Stimulated activated CD4-positive, alpha-beta T cell treated with anti-CD3 and anti-CD28 coated beads, Interleukin-12 subunit alpha, Interleukin-12 subunit beta, amount 100 ng/mL, for 24 hours (primary cell): ENCODE measurements at regions not wholly inside any gene's neighbourhood (a gene's known extent, or its start where the extent isn't known, plus 50 kb on each side); places are given as distances from the start of the nearest gene placed in this dataset.
"Not testable (repeated sequence)": the region's sequence is repeated elsewhere in the genome, so short reads cannot be mapped to it uniquely, and the experiment has no call there.

Experiments used
- DNase-seq, 2 experiments: peaks; one replicate each; pipeline ENCODE4 v3.0.0-alpha.2; 2020; ENCODE audit warnings: low read depth in 2 of 2

DNA sequence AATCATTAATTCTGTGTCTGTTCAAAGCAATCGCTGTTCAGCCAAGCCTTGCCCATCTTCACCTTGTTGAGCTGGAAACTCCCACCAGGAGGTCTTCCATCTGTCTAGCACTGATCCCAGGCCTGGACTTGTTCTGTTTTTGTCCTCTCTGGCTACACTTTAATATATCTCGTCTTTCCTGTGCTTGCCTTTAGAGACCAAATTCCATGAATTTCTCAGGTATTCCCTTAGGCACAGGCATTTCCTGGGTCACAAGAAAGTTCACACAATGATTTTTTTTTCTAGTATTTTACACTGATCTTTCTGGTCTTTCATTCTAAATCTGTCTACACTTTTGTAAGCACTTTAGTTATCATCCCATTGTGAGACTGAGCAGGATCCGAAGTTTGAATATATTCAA is 116.4 kb upstream of the CCND2 start:
- no peak for DNase-seq

DNA sequence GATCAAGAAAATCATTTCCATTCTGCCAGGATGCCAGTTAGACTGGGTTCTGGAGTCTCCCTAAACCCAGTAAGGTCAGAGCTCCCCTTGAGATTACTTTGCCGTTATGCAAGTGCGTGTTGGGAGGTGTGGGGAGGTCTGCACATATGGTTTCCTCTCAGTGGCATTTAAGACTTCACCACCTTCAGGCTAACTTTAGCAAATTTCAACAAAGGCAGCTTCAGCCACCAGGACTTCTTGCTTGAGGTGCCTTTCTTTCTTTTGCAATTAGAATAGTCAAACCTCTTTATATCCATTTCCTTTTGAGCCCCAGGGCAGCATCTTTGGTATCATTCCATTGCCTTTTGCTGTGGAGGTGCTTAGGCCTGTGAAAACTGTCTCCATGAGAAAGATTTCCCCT is 117.2 kb upstream of the CCND2 start:
- DNase-seq = no peak

DNA sequence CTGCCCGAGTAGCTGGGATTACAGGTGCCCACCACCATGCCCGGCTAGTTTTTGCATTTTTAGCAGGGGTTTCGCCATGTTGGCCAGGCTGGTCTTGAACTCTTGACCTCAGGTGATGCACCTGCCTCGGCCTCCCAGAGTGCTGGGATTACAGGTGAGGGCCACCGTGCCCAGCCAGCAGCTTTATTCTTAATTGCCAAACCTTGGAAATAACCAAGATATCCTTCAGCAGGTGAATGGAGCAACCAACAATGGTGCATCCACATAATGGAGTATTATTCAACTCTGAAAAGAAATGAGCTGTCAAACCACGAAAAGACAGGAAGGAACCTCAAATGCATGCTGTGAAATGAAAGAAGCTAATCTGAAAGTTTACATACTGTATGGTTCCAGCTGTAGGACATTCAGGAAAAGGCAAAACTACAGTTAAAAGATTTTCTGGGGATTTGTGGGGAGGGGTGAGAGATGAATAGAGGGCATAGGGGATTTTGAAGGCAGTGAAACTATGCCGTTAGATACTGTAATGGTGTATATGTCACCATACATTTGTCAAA is 118.8 kb upstream of the CCND2 start:
- DNase-seq = no peak

DNA sequence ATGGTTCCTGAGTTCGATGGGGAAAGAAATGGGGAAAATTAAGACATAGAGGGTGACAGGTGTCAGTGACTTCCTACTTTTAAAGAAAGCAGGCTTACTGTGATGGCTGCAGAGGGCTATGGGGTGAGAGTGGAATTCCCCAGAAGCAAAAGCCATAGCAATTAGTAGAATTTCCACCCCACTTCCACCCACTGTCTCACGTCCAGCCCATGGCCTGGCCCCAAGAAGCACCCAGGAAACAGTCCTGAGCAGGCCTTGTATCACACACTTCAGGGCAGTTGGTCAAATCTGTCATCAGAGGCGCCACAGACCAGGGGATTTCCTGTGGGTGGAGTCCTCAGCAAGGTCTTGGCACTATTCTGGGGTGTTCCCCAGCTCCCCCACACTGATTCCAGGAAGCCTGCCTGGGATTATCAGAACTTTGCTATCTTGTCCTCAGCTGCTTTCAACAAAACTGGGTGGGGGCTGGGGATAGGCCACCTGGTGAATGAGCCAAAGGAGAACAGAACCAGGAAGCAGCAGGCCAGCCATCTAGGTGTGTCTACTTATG is 120.1 kb upstream of the CCND2 start:
- DNase-seq = peak; percentile 46 to 70

DNA sequence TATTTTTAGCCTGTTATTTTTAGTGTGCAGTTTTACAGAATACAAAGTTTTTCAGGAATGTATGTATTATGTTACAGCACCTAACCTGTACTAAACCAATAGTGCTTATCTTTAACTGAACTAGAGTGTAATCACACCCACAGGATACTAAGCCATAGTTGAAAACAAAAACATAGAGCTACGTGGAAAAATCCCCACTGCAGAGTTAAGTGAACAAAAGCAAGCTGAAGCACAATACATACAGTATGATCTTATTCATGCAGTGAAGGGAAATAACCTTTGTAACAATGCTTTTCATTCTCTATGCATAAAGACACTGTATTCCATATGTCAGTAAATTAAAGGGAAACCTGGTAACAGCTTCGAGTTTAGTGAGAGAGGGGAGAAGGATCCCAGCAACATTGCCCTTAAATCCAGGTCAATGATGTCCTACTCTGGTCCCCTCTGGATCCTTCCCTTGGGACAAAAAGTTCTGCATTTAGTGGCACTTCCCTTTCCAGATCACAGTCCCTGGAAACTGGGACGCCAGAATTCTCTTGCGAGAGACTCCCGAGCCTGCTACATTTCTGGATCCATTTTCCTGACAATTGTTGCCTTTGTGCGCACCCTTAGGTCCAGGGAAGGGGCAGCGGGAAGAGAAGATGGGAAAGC is 121.3 kb upstream of the CCND2 start:
- DNase-seq = no peak

DNA sequence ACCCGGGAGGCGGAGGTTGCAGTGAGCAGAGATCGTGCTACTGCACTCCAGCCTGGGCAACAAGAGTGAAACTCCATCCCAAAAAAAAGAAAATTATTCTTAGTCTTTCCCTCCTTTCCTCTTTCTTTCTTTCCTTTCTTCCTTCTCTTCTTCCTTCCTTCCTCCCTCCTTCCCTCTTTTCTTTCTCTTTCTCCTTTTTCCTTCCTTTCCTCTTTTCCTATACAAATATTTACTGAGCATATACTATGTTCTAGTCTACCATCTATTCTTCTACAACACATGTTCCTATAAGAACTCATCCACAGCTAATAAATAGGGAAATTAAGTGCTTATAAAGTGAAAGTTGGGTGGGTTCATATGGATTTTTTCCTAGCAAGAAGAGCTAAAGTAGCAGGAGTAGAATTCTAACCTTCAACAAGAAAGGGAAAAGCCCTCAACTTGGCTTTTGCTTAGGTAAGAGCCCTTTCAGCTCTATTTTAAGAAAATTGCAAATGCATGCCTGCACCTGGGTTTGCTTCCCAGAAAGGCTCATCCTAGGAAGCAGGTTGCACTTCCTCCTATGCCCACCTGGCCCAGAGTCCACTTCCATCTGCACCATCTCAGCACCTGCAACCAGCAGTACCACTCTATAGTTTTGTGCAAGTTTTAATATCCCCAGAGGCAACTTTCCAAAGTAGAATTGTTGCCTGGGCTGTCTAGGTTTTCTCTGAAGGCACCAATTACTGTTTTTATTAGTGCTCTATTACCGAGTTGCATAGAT is 122.0 kb upstream of the CCND2 start:
- DNase-seq = no peak

DNA sequence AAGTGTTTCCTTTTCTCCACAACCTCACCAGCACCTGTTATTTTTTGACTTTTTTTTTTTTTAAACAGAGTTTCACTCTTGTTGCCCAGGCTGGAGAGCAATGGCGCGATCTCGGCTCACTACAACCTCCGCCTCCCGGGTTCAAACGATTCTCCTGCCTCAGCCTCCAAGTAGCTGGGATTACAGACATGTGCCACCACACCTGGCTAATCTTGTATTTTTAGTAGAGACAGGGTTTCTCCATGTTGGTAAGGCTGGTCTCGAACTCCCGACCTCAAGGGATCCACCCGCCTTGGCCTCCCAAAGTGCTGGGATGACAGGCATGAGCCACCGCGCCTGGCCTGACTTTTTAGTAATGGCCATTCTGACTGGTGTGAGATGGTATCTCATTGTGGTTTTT is 123.2 kb upstream of the CCND2 start:
- not testable (repeated sequence) for DNase-seq

DNA sequence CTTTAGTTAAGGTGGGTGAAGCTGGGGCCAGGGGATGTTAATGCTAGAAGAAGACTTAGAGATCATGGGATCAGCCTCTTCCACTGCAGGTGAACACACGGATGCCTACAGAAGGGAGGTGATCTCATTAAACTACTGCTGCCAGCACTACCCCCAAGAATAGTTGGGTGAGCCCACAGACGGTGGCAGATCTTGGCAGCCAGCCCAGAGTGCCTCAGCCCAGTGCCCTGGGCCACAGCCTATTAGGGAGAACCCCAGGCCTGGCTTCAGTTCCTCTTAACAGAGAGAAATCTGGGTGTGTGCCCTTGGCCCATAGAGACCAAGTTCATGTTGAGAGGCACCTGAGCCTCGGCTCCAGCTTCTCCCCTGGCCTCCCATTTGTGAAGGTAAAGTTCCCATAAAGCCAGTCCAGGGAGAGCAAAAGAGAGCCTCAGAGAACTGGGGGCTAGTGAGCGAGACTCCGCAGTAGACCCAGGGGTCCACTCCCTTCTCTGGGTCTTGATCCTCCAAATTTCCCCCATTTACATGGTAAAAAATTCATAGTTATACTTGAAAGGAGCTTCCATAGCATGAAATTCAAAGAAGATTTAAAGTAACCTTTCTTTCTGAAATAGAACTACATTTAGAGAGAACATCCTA is 125.0 kb upstream of the CCND2 start:
- peak in 1 of 2 experiments; percentile 41 for DNase-seq

DNA sequence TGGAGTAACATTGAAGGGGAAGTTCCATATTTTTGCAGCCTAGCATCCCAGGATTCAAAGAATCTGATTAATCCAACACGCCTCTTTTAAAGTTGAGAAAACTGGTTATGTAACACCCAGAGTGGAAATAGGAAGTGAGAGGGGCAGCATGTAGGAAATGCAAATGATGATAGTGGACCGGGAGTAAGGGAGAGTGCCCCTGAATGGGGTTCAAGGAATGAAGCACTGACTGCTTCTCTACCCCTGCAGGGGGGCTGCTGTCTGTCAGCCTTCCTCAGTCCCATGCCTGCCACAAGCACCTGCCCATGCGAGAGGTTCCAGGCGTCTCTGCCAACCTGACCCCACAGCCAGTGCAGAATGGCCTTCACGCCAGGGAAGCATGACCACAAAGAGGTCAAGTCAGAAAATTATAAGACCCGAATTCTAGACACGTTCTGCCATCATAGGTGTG is 126.5 kb upstream of the CCND2 start:
- DNase-seq = no peak

DNA sequence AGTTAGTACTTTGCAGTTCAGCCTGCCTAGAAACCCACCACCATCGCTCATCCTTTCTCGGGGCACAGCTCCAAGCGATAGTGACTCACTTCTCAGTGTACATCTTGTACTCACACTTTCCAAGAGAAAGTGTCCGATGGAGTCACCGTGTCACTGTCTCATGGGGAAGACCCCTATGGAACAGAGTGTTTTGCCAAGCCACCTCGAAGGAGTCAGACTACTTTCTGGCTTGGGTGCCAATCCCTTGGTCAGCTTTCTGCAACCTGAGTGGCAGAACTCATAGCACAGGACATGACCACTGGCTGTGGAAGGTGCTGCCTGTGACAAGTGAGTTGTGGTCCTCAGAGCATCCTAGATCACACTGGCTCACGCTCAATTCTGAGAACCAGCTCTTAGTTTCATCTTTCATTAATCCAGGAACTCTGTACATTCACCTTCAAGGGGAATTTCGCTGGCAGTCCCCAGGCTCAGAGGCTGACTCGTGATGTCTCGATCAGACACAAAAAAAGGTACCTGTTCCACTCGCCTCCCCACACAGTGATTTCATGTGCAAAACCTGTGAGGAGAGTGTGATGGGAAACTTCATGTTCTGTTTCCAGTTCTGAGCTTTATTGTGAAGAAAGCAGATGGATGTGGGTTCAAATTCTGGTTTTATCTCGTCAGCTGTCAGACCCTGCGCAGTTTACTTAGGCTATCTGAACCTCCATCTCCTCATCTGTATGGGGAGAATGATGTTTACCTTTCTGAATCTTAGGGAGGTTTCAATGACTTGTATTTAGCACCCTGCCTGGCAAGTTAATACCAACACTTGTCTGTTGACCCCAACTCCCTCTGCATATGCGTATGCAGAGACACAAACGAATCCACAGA is 127.3 kb upstream of the CCND2 start:
- DNase-seq = peak; percentile 57 to 60

DNA sequence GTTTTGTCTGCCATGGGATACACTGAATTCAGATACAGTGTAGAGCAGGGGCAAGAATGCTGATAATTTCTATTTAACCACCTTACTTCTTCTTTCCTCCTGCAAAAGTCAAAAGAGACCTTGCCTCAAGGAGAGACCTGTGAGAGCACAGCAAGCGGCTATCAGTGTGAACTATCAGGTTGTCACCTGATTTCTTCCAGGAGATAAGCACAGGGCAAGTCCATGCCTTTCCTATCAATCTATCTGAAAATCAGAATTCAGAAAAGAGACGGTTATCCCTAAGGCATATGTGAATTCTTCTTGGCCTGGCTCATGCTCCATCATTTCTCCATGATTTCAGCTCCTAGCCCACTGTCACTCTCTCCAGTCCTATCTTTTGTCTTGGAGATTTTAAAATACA is 128.9 kb upstream of the CCND2 start:
- DNase-seq = no peak

DNA sequence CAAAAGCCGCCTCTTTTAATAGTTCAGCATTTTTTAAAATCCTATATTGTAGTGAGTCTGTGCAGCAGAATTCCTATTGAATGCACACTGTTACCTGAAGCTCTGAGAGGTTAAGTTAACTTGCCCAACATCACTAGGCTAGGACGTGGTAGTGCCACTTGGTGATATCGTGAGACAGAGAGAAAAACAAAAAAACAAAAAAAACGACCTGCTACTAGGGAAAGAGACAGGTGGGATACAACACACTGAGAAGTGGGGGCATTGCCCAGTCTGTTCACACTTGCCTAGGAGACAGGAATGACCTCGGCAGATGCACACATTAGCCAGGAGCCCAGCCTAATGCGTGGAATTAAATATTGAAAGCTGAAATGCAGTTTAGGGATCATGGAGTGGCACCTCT is 129.7 kb upstream of the CCND2 start:
- no peak for DNase-seq

DNA sequence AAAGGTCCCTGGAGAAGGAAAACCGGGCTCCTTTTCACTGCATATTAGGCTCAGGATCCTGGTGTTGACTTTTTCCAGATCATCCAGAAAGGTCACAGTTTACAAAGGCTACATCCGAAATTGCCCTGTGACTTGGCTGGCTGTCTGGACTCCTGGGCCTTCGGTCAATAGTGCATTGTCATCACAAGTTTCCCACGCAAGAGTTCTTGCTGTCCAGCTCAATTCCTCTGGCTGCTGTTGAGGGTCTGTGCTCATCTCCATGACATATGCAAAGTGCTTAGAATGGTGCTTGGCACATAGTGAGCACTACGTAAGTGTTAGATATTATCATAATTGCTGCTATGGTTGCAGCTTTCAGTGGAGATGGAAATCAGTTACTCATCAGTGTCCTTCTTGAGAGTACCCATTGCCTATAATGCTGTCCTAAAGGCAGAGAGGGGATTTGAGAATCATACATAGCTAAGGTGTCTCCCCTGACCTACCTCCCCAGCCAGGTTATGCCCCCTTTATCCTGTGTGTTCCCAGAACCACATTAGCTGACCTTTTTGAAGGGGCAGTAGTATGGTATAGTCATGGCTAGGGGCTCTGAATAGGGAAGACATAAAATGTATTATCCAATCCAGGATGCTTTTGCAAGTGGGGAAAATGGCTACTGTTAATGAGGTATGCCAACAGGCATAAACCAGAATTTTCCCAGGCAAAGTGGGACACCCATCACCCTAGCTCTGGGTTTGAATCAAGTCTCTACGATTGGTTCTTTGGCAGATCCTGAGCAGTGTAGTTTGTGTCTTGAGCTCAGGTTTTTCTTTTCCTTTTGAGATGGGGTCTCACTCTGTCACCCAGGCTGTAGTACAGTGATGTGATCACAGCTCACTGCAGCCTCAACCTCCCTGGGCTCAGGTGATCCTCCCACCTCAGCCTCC is 132.0 kb upstream of the CCND2 start:
- no peak for DNase-seq

DNA sequence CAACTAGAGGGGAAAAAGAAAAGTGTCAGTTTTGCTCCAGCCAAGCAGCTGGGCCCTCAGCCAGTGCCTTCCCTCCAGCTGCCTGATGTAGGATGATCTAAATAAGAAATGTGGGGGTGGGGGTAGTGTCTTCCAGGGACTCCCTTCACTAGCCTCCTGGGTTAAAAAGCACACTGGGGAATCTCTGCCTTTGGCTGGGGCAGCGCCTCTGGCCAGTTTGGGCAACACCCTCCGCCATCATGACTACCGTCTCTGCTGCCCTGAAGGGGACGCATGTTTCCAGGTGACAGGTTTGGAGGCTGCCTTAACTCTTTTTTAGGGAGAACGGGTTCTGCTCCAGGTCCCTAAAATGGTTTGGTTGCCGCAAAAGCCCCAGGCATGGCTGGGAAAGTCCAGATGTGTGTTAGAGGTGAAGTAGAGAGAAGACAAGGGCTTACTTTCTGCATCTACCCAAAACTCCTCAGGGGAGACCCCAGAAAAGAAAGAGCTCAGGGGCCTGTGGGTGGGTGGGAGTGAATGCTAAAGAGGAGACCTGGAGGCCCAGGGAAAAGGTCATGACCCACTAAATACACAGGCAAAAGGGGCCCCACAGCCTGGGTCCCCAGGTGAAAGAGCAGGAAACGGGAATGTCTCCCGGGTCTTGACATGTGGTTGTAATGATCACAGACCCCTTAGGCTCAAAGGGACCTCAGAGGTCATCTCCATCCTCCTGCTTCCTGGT is 132.8 kb upstream of the CCND2 start:
- no peak for DNase-seq

DNA sequence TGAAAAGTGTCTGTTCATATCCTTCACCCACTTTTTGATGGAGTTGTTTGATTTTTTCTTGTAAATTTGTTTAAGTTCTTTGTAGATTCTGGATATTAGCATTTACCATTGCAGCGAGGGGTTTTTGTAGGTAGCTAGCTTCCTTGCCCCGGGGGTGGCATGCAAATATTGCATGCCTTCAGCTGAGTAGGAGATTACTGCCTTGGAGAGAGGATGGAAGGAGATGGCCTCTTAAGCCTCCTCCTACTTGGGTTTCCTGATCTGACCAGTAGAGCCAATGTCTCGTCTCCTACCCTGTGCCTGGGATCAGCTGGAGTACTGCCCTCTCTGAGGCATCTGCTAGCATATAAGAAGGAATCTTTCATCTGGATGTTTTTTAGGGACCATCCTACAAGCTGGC is 134.4 kb upstream of the CCND2 start:
- no peak for DNase-seq

DNA sequence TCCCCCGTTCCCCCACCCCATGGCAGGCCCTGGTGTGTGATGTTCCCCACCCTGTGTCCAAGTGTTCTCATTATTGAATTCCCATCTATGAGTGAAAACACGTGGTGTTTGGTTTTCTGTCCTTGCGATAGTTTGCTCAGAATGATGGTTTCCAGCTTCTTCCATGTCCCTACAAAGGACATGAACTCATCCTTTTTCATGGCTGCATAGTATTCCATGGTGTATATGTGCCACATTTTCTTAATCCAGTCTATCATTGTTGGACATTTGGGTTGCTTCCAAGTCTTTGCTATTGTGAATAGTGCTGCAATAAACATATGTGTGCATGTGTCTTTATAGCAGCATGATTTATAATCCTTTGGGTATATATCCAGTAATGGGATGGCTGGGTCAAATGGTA is 135.0 kb upstream of the CCND2 start:
- DNase-seq = not testable (repeated sequence)

DNA sequence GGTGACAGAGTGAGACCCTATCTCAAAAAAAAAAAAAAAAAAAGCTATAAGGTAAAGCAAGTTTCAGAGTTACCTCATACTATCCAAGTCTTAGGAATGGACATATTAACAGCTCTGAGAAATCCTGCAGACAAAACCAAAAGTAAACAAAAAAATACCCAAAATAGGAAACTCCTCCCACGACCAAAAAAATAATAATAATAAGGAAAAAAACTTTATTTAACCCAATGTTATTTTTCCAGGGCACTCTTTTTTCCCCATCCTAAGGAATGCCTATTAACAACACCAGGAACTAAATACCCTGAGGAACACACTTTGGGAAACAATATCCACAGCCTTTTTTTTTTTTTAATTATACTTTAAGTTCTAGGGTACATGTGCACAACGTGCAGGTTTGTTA is 135.5 kb upstream of the CCND2 start:
- no peak for DNase-seq

DNA sequence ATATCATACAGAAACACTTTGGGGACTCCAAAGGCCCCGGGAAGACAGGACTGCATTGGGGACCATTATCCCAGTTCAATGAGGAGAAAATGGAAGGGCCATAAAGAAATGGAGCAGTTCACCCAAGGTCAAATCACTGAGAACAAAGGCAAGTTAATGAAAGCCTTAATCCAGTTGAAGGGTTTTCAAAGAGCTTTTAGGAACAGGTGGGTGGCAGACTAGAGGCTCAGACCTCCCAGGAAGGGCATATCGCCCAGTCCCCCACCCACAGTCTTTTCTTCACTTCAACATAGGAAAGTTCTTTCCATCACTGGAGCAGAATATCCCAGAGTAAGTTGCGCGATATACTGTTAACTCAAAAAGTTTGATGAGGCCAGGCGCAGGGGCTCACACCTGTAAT is 136.1 kb upstream of the CCND2 start:
- DNase-seq = no peak

DNA sequence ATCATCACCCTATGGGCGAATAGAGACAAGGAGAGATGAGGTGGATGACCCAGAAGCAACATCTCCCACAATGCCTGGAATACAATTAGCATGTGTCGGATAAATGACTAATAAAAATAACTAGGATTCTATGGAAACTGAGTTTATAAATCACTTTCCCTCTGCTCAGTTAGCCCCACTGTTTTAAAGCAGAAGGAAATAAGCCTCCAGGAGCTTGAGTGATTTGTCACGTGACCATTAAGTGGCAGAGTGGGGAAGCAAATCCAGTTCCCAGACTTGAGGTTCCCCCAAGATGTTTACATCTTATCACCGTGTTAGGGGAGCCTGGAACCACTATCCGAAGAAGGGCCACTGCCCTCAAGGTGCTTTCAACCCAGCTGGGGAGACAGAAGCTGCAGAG is 136.5 kb upstream of the CCND2 start:
- no peak for DNase-seq
